ENCODE measurements at regions not wholly inside any gene's neighbourhood (a gene's known extent, or its start where the extent isn't known, plus 50 kb on each side); places are given as distances from the start of the nearest gene placed in this dataset.

- H3K27me3 ChIP-seq, result no peaks in the 10 kb centered on the region
- no peak overlapping the region for H3K27ac ChIP-seq
- no peaks in the 10 kb centered on the region for H3K36me3 ChIP-seq
- H3K4me1 ChIP-seq (ENCODE audit: insufficient read depth), result no peaks in the 10 kb centered on the region
- no peak for TF ChIP-seq CTCF (IDR thresholded peaks at IDR 0.05)
- TF ChIP-seq EP300 (IDR thresholded peaks at IDR 0.05), result no peak
- no peak for TF ChIP-seq POLR2A (IDR thresholded peaks at IDR 0.05)
- no peak for DNase-seq
- 70 to 88% (median 79%) methylated on average over 4 of the region's 4 CpGs for WGBS, 3 donors
- intact Hi-C loops (cut with DNase I), result no loop called here
- H3K9me3 ChIP-seq, result no peaks in the 10 kb centered on the region
- no peak overlapping the region for H3K4me3 ChIP-seq
These were observed 142.1 kb downstream of the POSTN start for GRCh38 chr13:37456506-37456905.

GRCh38 chr13:37456041-37456440, 142.5 kb downstream of the POSTN start:
- TF ChIP-seq EP300 (IDR thresholded peaks at IDR 0.05) (no peak), CTCF (IDR thresholded peaks at IDR 0.05) (no peak), POLR2A (IDR thresholded peaks at IDR 0.05) (no peak)
- intact Hi-C loops (cut with DNase I), result no loop called here
- H3K27ac ChIP-seq, result no peak overlapping the region
- 91 to 94% (median 93%) methylated on average over 1 of the region's 1 CpG for WGBS, 3 donors
- H3K9me3 ChIP-seq, result no peaks in the 10 kb centered on the region
- no peaks in the 10 kb centered on the region for H3K36me3 ChIP-seq
- no peaks in the 10 kb centered on the region for H3K27me3 ChIP-seq
- no peak overlapping the region for H3K4me3 ChIP-seq
- H3K4me1 ChIP-seq (ENCODE audit: insufficient read depth), result no peaks in the 10 kb centered on the region
- DNase-seq, result no peak

- H3K9me3 ChIP-seq, result no peaks in the 10 kb centered on the region
- no peaks in the 10 kb centered on the region for H3K27me3 ChIP-seq
- intact Hi-C loops (cut with DNase I), result no loop called here
- H3K36me3 ChIP-seq, result no peaks in the 10 kb centered on the region
- H3K4me1 ChIP-seq (ENCODE audit: insufficient read depth), result no peaks in the 10 kb centered on the region
- DNase-seq, result no peak
- TF ChIP-seq POLR2A (IDR thresholded peaks at IDR 0.05) (no peak), EP300 (IDR thresholded peaks at IDR 0.05) (no peak), CTCF (IDR thresholded peaks at IDR 0.05) (no peak)
- H3K4me3 ChIP-seq, result no peak overlapping the region
- H3K27ac ChIP-seq, result no peak overlapping the region
- 79 to 91% (median 82%) methylated on average over 2 of the region's 2 CpGs for WGBS, 3 donors
These were observed 145.3 kb downstream of the POSTN start for GRCh38 chr13:37453246-37453645.

GRCh38 chr13:37450276-37450675, 148.3 kb downstream of the POSTN start:
- no peaks in the 10 kb centered on the region for H3K36me3 ChIP-seq
- 91 to 97% (median 95%) methylated on average over 2 of the region's 2 CpGs for WGBS, 3 donors
- no peaks in the 10 kb centered on the region for H3K9me3 ChIP-seq
- no peak for DNase-seq
- no peaks in the 10 kb centered on the region for H3K27me3 ChIP-seq
- no peak for TF ChIP-seq CTCF (IDR thresholded peaks at IDR 0.05)
- no peak for TF ChIP-seq POLR2A (IDR thresholded peaks at IDR 0.05)
- TF ChIP-seq EP300 (IDR thresholded peaks at IDR 0.05), result no peak
- H3K4me1 ChIP-seq (ENCODE audit: insufficient read depth), result no peaks in the 10 kb centered on the region
- no peak overlapping the region for H3K27ac ChIP-seq
- intact Hi-C loops (cut with DNase I), result no loop called here
- no peak overlapping the region for H3K4me3 ChIP-seq

- Histone ChIP-seq H3K4me3 (no peak overlapping the region), H3K4me1 (ENCODE audit: insufficient read depth) (no peaks in the 10 kb centered on the region), H3K9me3 (no peaks in the 10 kb centered on the region), H3K36me3 (no peaks in the 10 kb centered on the region), H3K27me3 (no peaks in the 10 kb centered on the region), H3K27ac (no peak overlapping the region)
- 4 to 14% (median 10%) methylated on average over 1 of the region's 1 CpG for WGBS, 3 donors
- no peak for DNase-seq
- intact Hi-C loops (cut with DNase I), result no loop called here
- TF ChIP-seq POLR2A (IDR thresholded peaks at IDR 0.05), result no peak
- no peak for TF ChIP-seq EP300 (IDR thresholded peaks at IDR 0.05)
- TF ChIP-seq CTCF (IDR thresholded peaks at IDR 0.05), result no peak
These were observed 150.4 kb downstream of the POSTN start for GRCh38 chr13:37448153-37448552.
